ENCODE measurements at regions not wholly inside any gene's neighbourhood (a gene's known extent, or its start where the extent isn't known, plus 50 kb on each side); places are given as distances from the start of the nearest gene placed in this dataset.

- H3K4me3 ChIP-seq: no peak overlapping the region
- WGBS (ENCODE audit: insufficient coverage, insufficient replicate concordance, low lambda C conversion rate, missing lambda C conversion rate): 25% methylated on average over 4 of the region's 4 CpGs
- no peak overlapping the region for H3K4me2 ChIP-seq (ENCODE audit: control insufficient read depth, insufficient read depth)
- H4K20me1 ChIP-seq (ENCODE audit: control insufficient read depth, insufficient read depth): no peaks in the 10 kb centered on the region
- H3K27me3 ChIP-seq (replicated peaks in 1 of 2; ENCODE audit: control insufficient read depth in 2 of 2, insufficient read depth in 2 of 2, low read length in 1 of 2): peaks cover 0 to 2% of the 10 kb centered on the region in 2 experiments; a peak in 1 of 4 replicates
- H3K4me1 ChIP-seq (ENCODE audit: control insufficient read depth, insufficient read depth, low read length): no peaks in the 10 kb centered on the region
- ATAC-seq (no peak), DNase-seq (ENCODE audit: low read depth, low spot score) (no peak), FAIRE-seq (no peak)
- in situ Hi-C loops (cut with MboI): no loop called here
- no peak overlapping the region for H2AFZ ChIP-seq (ENCODE audit: control insufficient read depth, low read depth, low read length)
- ChIA-PET POLR2A (no interaction called here), RAD21 (ENCODE audit: unreplicated experiment) (interaction anchor here (0.8 to 1.9 kb wide), 9 partner anchors 62 to 683 kb away, joined by 3 to 12 read pairs (median 4); no protein-coding TSS in a partner anchor), SMC1A (ENCODE audit: uncharacterized antibody, unreplicated experiment) (interaction anchor here (0.7 to 3.0 kb wide), 15 partner anchors 10 to 718 kb away, joined by 3 to 18 read pairs (median 4); no protein-coding TSS in a partner anchor), CTCF (interaction anchor here (0.6 to 4.0 kb wide), 32 partner anchors 9 to 755 kb away, joined by 3 to 51 read pairs (median 4); no protein-coding TSS in a partner anchor)
- no peak overlapping the region for H3K27ac ChIP-seq (ENCODE audit: control insufficient read depth, insufficient read depth)
- no peaks in the 10 kb centered on the region for H3K79me2 ChIP-seq (ENCODE audit: control insufficient read depth, insufficient read depth, low read length)
- no peaks in the 10 kb centered on the region for H3K9me3 ChIP-seq (replicated peaks; ENCODE audit: control insufficient read depth, insufficient read depth, low read length)
- TF ChIP-seq CBFB (IDR thresholded peaks at IDR 0.05; ENCODE audit: low read depth) (no peak), CBX5 (IDR thresholded peaks at IDR 0.05; ENCODE audit: low read depth) (no peak), MEF2A (IDR thresholded peaks at IDR 0.05; ENCODE audit: insufficient read depth, low read depth, low read length) (no peak), PAX5 (IDR thresholded peaks at IDR 0.05; ENCODE audit: borderline replicate concordance, low read depth, low read length) (no peak), RCOR1 (conservative IDR thresholded peaks at IDR 0.05; ENCODE audit: low read depth, low read length) (no peak), IKZF1 (conservative IDR thresholded peaks at IDR 0.05) (no peak), BMI1 (IDR thresholded peaks at IDR 0.05; ENCODE audit: borderline replicate concordance) (no peak), EZH2 (IDR thresholded peaks at IDR 0.05; ENCODE audit: borderline replicate concordance, control insufficient read depth, low read depth, low read length) (no peak), RB1 (IDR thresholded peaks at IDR 0.05; ENCODE audit: borderline replicate concordance) (no peak)
- TF ChIP-seq, protein P1, sequence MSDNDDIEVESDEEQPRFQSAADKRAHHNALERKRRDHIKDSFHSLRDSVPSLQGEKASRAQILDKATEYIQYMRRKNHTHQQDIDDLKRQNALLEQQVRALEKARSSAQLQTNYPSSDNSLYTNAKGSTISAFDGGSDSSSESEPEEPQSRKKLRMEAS (IDR thresholded peaks at IDR 0.05; ENCODE audit: low read depth, low read length): no peak
- TF ChIP-seq, protein P2, sequence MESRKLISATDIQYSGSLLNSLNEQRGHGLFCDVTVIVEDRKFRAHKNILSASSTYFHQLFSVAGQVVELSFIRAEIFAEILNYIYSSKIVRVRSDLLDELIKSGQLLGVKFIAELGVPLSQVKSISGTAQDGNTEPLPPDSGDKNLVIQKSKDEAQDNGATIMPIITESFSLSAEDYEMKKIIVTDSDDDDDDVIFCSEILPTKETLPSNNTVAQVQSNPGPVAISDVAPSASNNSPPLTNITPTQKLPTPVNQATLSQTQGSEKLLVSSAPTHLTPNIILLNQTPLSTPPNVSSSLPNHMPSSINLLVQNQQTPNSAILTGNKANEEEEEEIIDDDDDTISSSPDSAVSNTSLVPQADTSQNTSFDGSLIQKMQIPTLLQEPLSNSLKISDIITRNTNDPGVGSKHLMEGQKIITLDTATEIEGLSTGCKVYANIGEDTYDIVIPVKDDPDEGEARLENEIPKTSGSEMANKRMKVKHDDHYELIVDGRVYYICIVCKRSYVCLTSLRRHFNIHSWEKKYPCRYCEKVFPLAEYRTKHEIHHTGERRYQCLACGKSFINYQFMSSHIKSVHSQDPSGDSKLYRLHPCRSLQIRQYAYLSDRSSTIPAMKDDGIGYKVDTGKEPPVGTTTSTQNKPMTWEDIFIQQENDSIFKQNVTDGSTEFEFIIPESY (IDR thresholded peaks at IDR 0.05): no peak
- TF ChIP-seq, protein P3, sequence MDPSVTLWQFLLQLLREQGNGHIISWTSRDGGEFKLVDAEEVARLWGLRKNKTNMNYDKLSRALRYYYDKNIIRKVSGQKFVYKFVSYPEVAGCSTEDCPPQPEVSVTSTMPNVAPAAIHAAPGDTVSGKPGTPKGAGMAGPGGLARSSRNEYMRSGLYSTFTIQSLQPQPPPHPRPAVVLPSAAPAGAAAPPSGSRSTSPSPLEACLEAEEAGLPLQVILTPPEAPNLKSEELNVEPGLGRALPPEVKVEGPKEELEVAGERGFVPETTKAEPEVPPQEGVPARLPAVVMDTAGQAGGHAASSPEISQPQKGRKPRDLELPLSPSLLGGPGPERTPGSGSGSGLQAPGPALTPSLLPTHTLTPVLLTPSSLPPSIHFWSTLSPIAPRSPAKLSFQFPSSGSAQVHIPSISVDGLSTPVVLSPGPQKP (IDR thresholded peaks at IDR 0.05; ENCODE audit: low read depth, low read length): no peak
- no peaks in the 10 kb centered on the region for H3K36me3 ChIP-seq (ENCODE audit: control insufficient read depth in 2 of 2, insufficient read depth in 2 of 2, low read length in 1 of 2)
- intact Hi-C loops (cut with micrococcal nuclease; ENCODE audit: unreplicated experiment): loop anchor here (5.0 to 10.0 kb wide), 3 partner anchors 89 to 366 kb away; partner anchors contain the start of gene ZFP36L2
- H3K9ac ChIP-seq (ENCODE audit: control insufficient read depth, insufficient read depth, low read length): no peak overlapping the region
- BruUV-seq (replicated peaks): no TSS peak
Observed at GRCh38 chr2:42858140-42859005, 66.0 kb upstream of the HAAO start.
